Left renal cortex interstitium (tissue), 4 donors: ENCODE measurements at regions not wholly inside any gene's neighbourhood (a gene's known extent, or its start where the extent isn't known, plus 50 kb on each side); places are given as distances from the start of the nearest gene placed in this dataset.
"Not testable (repeated sequence)": the region's sequence is repeated elsewhere in the genome, so short reads cannot be mapped to it uniquely, and the experiment has no call there.

ENCODE experiments used
- DNase-seq, 4 donors: peaks; one replicate each; pipeline ENCODE4 v3.0.0-alpha.2; 2013; ENCODE audit warnings: low read depth in 4 of 4, low spot score in 2 of 4, missing footprints in 1 of 4

DNA sequence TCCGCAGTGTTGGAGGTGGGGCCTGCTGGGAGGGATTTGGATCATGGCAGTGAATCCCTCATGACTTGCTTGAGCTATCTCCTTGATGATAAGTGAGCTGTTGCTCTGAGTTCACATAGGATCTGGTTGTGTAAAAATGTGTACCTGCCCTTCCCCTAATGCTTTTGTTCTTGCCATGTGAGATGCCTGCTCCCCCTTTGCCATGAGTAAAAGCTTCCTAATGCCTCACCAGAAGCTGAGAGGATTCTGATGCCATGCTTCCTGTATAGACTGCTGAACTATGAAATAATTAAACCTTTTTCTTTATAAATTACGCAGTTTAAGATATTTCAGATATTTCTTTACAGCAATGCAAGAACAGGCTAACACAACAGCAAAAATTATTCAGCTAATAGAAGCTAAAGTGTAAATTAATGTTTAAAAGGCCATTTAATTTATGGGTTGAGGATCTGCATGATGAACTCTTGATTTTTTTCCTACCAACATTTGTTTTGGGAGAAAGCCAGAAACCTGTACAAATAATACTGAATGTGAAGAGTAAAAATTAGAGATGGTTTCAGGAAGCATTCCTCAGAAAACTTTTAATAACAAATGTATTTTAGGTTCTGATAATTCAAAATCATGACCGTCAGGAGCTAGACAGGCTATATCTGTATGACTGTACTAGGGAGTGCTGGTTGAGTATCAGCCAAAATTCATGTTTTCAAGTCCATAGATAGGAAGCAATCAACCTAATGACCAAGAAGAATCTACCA is 177.5 kb upstream of the GRIA4 start:
- DNase-seq, result no peak

DNA sequence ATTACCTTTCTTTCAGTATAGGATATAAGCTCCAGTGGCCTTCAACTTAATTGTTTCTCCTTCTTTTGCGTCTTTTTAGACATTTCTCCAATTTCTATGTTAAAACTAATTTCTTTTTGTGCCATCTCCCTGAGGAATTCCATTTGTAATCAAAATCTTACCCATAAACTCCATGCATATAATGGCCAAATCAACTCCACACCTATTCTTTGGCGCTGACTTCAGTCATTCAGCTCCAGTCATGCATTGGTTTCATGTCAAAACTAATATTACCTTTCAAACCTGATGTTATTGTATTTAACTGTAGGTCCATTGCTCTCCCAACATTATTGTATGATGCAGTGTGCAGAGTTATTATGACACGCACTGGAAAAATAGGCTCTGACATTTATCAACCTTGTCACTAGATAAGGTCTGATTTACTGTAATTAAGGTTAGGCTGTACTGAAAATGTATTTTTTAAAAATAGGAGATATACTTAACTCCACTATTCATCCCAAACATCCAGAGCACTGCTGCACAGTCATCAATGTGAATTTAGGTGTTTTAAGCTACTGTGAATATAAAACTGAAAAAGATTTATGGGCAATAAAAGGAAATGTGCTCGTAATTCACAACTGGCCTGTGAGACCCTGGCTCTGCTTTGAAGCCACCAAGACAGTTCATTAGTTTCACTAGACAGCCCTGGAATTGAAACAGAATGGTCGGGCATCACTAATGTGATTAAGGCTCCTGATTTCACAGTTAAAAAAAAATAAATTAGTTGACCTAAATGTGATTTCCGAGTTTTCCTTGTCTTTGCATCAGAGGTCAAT is 180.6 kb upstream of the GRIA4 start:
- peak in 2 of 4 donors; percentile 7 to 13 for DNase-seq

DNA sequence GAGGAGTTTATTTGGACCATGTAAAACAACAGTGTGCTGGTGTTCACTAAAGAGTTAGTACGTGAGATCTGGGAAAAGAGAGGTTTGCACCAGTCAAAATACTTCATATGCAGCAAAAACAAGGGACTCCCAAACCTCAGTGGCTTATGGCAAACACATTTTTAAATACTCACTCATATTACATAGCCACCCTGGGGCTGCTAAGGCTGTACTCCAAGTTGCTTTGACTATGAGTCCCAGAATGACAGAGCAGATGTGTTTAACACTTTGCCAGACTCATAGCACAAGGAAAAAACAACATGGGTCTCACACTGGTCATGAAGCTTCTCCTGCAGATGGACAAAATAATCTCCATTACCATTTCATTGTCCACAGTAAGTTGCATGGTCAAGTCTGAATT is 202.8 kb upstream of the GRIA4 start:
- DNase-seq, result no peak

DNA sequence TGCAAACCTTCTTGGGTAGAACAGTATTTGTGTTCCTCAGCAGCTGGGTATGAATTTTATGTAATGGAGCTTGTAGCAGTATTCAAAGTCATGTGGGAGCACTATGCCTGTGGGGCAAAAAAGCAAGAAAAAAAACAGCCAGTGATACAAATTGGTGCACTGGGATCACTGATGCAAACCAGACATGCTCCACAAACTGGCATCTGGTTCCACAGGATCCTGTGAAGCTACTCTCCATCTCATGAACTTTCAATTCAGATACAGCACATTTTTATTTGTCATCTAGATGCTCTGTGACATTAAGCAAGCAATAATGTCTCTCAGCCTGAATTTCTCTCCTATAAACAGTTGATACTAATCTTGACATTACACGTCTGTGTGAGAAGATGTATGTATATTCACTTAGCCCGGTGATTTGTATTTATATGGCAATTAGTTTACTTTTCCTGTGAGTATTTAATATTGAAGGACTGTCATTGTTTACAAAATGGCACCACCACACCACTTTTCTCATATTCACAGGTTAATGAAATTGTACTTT is 208.5 kb upstream of the GRIA4 start:
- no peak for DNase-seq

DNA sequence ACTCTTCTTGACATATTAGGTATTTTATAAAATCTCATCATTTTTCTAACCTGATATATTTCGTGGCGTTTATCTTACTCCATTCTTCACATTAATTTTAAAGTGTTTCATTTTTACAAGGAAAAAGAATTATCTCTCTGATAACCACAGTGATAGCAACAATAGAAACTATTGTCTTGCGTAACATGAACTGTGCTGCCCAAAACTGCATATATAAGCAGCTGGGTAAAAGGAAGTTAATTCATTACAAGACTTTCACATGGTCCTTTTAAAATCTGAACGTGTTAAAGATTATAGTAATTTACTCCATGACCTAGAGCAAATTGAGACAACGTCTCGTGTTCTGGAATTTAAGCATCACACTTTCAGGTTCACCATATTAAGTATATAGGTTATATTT is 210.4 kb upstream of the GRIA4 start:
- no peak for DNase-seq

DNA sequence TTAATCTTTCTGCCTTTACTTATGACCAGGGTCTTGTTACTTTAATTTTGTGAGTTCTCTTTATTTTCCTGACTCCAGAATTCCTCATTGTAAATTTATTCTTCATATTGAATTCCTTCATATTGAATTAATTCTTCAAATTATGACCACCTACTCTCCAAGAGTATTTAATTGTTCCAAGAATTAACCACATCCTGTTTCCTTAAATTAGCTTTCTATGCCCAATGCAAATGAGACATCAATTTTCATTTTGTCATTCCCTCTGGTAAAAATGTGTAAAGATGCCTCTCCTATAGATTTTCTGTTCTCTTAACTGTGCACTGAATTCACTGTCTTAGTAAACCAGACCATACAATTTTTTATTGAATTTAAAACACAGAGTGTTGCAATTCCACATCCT is 211.2 kb upstream of the GRIA4 start:
- DNase-seq, result no peak

DNA sequence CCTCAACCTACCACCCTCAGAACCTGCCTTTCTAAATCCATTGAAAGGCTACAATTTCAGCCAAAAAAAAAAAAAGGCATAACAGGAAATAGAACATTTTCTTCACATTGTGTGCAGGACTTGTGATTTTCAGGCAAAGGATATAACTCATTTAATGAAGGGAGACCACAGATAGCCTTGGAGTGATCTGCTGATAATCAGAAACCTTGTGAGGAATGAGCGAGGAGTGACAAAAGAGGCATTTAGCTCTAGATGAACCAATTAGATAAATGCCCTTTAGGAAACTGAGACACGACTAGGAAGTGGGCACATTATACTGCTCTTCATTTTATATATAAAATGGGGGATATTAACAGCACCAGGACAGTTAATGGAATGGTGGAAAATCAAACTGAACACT is 216.5 kb upstream of the GRIA4 start:
- DNase-seq, result no peak

DNA sequence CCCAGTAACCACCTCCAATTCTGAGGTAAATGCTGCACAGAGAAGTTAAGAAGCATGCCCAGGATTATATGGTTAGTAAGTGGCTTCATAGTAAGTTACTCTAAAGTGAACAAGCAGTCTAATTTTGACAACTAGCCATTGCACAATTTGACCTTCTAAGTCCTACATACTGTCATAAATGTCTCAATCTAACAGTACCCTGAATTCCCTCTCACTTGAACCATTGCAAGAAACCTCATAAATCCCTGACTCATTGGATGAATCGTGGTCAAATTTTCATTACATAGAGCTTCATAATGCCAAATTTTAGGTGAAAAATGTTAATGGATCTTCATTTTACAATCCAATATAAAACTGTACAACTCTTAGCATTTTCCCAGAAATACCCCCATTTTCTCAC is 217.3 kb upstream of the GRIA4 start:
- DNase-seq, result no peak

DNA sequence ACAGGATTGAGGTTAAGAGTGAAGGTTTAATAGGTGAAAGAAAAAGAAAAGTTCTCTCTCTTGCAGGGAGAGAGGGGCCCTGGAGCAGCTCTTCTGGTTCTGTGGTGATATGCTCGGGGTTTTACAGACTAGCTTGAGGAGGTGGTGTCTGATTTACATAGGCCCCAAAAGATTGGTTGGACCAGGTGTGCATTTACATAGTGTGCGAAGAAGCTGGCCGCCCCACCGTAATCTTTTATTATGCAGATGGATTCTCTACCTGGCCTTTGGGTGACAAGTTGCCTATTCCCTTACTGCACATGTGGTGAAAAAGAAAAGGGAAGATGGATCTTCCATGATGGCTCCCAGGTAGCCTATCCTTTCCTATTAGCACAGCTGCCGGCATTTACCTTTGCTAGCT is 219.9 kb upstream of the GRIA4 start:
- no peak for DNase-seq

DNA sequence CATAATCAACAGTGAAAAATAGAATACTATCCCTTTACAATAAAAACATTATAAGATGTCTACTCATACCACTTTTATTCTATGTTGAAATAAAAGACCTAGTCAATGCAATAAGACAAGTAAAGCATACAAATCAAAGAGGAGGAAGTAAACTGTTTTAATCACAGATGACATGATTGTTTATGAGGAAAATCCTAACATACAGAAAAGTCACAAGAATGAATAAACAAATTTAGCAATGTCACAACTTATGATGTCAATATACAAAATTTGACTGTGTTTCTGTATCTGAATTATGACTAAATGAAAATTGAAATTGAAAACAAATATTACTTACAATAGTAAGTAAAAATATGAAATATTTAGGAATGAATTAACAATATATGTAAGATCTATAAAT is 221.9 kb upstream of the GRIA4 start:
- no peak for DNase-seq

DNA sequence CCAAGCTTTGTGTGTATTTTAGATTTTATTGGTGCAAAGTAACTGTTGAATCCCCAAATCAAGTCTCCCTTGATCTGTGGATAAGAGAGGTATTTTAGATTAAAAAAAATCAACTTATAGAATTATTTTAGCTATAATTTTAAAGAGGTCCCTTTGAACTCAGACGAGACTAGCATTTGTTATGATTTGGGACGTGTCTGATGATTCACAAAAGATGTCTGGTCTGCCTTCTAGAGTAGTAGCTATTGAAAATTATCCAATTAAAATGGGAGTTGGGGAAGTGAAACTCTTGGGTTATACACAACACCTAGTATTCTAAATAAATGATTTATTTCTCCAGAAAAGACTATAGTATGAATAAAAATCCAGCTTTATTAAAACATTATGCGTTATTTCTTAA is 227.9 kb upstream of the GRIA4 start:
- DNase-seq, result no peak

DNA sequence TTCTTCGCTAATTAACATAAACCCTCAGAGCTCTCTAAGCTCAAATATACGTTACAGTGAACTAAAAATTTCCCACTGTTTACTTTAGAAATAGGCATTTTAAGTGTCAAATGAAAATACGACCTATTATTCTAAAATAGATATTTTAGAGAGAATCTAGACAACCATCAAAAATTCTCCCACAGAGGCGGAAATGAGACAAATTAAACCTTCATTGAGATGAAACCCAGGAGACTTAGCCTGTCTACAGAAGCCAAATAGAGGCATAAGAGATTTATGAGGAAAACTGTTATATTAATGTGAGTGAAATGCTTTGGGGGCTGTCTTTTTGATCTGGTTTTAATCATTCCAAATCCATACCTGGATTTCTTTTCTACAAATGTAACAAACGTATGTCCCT is 232.0 kb upstream of the GRIA4 start:
- DNase-seq, result no peak

DNA sequence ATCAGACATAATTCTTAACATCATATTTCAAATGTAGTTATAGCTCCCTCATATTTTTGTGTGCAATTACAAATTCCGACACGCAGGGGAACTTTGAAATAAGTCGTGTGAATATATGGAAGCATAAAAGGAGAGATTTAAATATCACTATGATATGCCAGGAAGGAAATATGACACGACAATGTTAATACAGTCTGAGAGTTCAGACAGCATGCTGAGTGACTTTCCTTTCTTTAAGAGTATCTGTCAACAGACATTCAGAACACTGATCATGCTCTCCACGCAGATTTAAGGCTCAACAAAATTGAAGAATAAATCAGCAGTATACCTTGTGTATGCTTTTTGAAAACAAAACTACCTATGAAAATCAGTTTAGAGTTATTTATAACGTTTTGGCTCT is 232.6 kb upstream of the CARD18 start:
- no peak for DNase-seq

DNA sequence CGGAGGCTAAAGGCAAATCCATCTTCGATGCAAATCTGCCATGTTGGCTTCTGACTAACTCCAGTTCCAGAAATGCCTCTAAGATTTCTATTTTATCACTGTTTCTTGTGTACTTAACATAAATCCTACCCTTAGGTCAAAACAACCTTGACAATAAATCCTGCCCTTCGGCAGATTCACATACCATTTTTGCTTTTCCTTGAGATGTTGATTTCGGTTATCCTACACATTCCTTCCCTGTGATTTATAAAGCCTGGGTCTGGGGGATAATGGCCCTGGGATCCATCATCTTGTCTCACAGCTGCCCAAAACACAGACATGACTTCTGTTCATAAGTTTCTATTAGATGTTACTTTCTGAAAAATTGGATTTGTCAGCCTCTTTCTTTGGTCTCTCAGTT is 231.7 kb upstream of the CARD18 start:
- no peak for DNase-seq

DNA sequence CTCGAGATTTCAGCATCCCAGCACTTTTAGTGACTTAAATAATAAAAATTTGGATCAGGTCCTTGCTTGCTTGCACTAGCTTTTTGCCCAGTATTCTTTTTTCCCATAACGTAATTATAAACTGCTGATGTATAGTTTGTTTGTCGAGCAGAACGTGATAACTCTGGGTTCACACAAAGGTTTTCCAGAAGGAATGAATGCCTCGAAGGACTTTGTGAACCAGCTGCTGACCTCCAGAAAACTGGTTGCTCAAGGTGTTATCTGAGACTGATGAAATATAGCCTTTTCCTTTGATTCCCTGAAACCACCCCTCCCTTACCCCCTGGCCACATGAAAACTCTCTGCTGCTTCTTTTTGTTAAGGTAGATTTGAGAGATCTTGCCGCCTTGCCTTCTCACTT is 229.1 kb upstream of the CARD18 start:
- no peak for DNase-seq

DNA sequence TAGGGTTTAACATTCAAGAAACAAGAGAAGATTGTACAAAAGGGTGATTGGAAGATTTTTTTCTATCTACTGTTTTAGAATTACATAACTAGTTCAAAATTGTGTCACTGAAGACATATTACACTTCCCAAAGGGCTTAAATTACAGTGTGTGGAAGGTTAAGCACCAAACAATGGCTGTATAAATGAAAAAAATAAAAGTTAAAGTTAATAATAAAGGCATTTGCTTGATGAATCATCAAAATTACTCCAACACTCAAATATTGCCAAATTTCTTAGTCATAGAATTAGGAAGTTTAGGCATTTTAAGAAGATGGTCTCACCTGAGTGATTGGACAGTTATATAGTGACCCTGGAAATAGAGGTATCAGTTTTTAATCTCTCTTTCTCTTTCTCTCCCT is 227.6 kb upstream of the CARD18 start:
- no peak for DNase-seq

DNA sequence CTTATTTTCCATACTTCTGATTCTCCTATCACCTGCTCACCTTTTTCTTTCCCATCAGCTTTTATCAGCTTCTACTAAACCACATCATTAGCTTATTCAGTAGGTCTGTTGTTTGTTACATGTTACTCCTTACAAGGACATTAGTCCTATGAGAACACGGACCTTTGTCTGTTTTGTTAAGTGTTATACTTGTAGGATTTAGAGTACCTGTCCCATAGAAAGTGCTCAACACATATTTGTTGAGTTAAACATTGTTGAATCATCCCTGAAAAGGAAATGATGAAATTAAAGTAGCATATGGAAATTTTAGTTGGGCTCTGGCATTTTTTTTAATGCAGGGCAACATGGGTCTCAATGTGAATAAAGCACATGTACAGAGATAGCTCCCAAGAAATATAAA is 222.1 kb upstream of the CARD18 start:
- DNase-seq, result no peak

DNA sequence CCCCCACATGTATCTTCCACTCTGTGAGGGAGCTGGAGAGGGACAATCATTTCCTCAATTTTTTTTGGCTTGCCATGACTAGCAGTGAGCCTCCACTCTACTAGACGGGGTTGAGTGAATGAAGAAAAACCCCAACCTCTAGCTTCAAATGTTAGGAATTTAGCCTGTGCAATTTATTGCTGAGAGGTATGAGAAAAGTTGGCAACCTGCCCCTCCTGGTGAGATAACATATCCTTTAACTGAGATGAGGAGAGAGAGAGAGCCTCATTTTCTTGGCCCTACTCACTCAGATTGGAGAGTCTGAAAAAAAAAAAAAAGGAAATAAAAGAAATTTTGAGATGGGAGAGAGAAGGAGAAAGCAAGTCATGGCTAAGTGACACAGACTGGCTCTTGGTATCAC is 218.2 kb upstream of the CARD18 start:
- no peak for DNase-seq

DNA sequence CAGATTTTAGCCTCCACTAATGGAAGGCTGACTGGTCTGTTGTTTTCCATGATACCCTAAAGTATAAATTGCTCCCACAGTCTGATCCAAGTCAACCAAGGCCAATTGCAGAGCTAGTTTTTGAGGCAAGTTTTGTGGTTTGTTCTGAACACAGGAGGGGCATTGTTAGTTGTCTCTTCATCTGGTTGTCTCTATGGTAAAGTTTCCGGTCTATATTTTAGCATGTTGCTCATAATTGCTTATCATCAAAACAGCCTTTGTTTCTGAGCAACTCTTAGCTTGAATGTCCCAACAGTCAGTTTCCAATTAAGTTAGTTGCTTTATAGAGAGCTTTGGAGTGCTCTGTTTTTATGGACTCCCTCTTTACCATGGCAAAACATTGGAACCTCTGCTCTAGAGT is 217.6 kb upstream of the CARD18 start:
- DNase-seq, result no peak

DNA sequence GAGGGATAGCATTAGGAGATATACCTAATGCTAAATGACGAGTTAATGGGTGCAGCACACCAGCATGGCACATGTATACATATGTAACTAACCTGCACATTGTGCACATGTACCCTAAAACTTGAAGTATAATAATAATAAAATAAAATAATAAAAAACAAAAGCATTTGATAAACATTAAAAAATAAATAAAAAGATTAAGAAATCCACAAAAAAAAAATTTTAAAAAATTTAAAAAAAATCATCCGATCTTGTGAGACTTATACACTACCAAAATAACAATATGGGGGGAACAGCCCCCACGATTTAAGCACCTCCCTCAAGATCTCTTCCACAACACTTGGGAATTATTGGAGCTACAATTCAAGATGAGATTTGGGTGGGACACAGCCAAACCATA is 210.3 kb upstream of the CARD18 start:
- not testable (repeated sequence) for DNase-seq

DNA sequence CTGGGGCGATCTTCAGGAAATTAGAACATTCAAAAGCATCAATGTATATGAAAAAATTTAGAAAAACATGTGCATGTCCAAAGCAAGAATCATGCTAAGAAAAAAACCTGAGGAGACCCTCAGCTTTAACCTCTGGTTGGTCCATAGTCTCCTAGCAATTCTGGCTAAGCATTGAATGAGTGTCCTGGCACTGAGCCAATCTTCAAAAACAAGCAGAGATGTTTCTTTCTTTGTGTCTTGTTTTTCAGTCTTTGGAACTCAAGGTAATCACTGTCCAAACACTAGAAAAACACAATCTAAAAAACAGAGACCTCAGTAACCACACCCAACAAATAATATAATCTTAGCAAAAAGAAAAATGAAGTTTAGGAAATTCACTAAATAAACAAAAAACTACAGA is 205.4 kb upstream of the CARD18 start:
- DNase-seq, result no peak
